ENCODE measurements at regions not wholly inside any gene's neighbourhood (a gene's known extent, or its start where the extent isn't known, plus 50 kb on each side); places are given as distances from the start of the nearest gene placed in this dataset.

- Histone ChIP-seq H3K36me3 (replicated peaks) (peaks cover 17% of the 10 kb centered on the region), H3K4me3 (no peak overlapping the region), H3K4me1 (peaks cover 31% of the 10 kb centered on the region), H3K9me3 (no peaks in the 10 kb centered on the region), H3K27me3 (ENCODE audit: low read depth) (no peaks in the 10 kb centered on the region)
- DNase-seq (ENCODE audit: low spot score in 2 of 2): no peak
- in situ Hi-C loops (cut with MboI; ENCODE audit: low sequenced_read_pairs): no loop called here
Measured at GRCh38 chr3:72380711-72381493, 467.3 kb downstream of the SHQ1 start.

GRCh38 chr3:72380193-72380592 lies 468.1 kb downstream of the SHQ1 start:
- no peak overlapping the region for H3K4me3 ChIP-seq
- H3K36me3 ChIP-seq (replicated peaks): peaks cover 17% of the 10 kb centered on the region
- H3K27me3 ChIP-seq (ENCODE audit: low read depth): no peaks in the 10 kb centered on the region
- in situ Hi-C loops (cut with MboI; ENCODE audit: low sequenced_read_pairs): no loop called here
- H3K9me3 ChIP-seq: no peaks in the 10 kb centered on the region
- H3K4me1 ChIP-seq: peaks cover 30% of the 10 kb centered on the region
- peak in 1 of 2 experiments; percentile 53 for DNase-seq (ENCODE audit: low spot score in 2 of 2)

- Histone ChIP-seq H3K36me3 (replicated peaks) (peaks cover 17% of the 10 kb centered on the region), H3K27me3 (ENCODE audit: low read depth) (no peaks in the 10 kb centered on the region), H3K9me3 (no peaks in the 10 kb centered on the region), H3K4me1 (peaks cover 24% of the 10 kb centered on the region), H3K4me3 (no peak overlapping the region)
- in situ Hi-C loops (cut with MboI; ENCODE audit: low sequenced_read_pairs): no loop called here
- peak; percentile 53 to 90 for DNase-seq (ENCODE audit: low spot score in 2 of 2)
Measured at GRCh38 chr3:72379500-72380187, 468.6 kb downstream of the SHQ1 start.

GRCh38 chr3:72378287-72378686 lies 470.0 kb downstream of the SHQ1 start:
- no peaks in the 10 kb centered on the region for H3K27me3 ChIP-seq (ENCODE audit: low read depth)
- H3K4me3 ChIP-seq: no peak overlapping the region
- no peaks in the 10 kb centered on the region for H3K9me3 ChIP-seq
- in situ Hi-C loops (cut with MboI; ENCODE audit: low sequenced_read_pairs): no loop called here
- DNase-seq (ENCODE audit: low spot score in 2 of 2): no peak
- H3K36me3 ChIP-seq (replicated peaks): peaks cover 17% of the 10 kb centered on the region
- H3K4me1 ChIP-seq: peaks cover 20% of the 10 kb centered on the region

GRCh38 chr3:72376956-72377710 lies 471.1 kb downstream of the SHQ1 start:
- in situ Hi-C loops (cut with MboI; ENCODE audit: low sequenced_read_pairs): no loop called here
- H3K27me3 ChIP-seq (ENCODE audit: low read depth): no peaks in the 10 kb centered on the region
- H3K4me1 ChIP-seq: peaks cover 20% of the 10 kb centered on the region
- DNase-seq (ENCODE audit: low spot score in 2 of 2): no peak
- no peak overlapping the region for H3K4me3 ChIP-seq
- peaks cover 17% of the 10 kb centered on the region for H3K36me3 ChIP-seq (replicated peaks)
- no peaks in the 10 kb centered on the region for H3K9me3 ChIP-seq

- DNase-seq (ENCODE audit: low spot score in 2 of 2): no peak
- in situ Hi-C loops (cut with MboI; ENCODE audit: low sequenced_read_pairs): no loop called here
- H3K4me3 ChIP-seq: no peak overlapping the region
- H3K36me3 ChIP-seq (replicated peaks): peaks cover 17% of the 10 kb centered on the region
- peaks cover 11% of the 10 kb centered on the region for H3K4me1 ChIP-seq
- H3K27me3 ChIP-seq (ENCODE audit: low read depth): no peaks in the 10 kb centered on the region
- no peaks in the 10 kb centered on the region for H3K9me3 ChIP-seq
Measured at GRCh38 chr3:72375237-72376076, 472.8 kb downstream of the SHQ1 start.

GRCh38 chr3:72373139-72373538 lies 475.1 kb downstream of the SHQ1 start:
- Histone ChIP-seq H3K4me3 (no peak overlapping the region), H3K27me3 (ENCODE audit: low read depth) (no peaks in the 10 kb centered on the region), H3K36me3 (replicated peaks) (peaks cover 8% of the 10 kb centered on the region), H3K4me1 (no peaks in the 10 kb centered on the region), H3K9me3 (no peaks in the 10 kb centered on the region)
- in situ Hi-C loops (cut with MboI; ENCODE audit: low sequenced_read_pairs): no loop called here
- no peak for DNase-seq (ENCODE audit: low spot score in 2 of 2)

- in situ Hi-C loops (cut with MboI; ENCODE audit: low sequenced_read_pairs): no loop called here
- Histone ChIP-seq H3K27me3 (ENCODE audit: low read depth) (no peaks in the 10 kb centered on the region), H3K4me3 (no peak overlapping the region), H3K36me3 (replicated peaks) (peaks cover 1% of the 10 kb centered on the region), H3K9me3 (no peaks in the 10 kb centered on the region), H3K4me1 (no peaks in the 10 kb centered on the region)
- DNase-seq (ENCODE audit: low spot score in 2 of 2): no peak
Measured at GRCh38 chr3:72372161-72372560, 476.1 kb downstream of the SHQ1 start.

- in situ Hi-C loops (cut with MboI; ENCODE audit: low sequenced_read_pairs): no loop called here
- Histone ChIP-seq H3K9me3 (no peaks in the 10 kb centered on the region), H3K4me1 (no peaks in the 10 kb centered on the region), H3K36me3 (replicated peaks) (no peaks in the 10 kb centered on the region; the same call in 1 of the 2 replicates), H3K27me3 (ENCODE audit: low read depth) (no peaks in the 10 kb centered on the region), H3K4me3 (no peak overlapping the region)
- DNase-seq (ENCODE audit: low spot score in 2 of 2): no peak
Measured at GRCh38 chr3:72371431-72371830, 476.8 kb downstream of the SHQ1 start.

GRCh38 chr3:72370947-72371346 lies 477.3 kb downstream of the SHQ1 start:
- in situ Hi-C loops (cut with MboI; ENCODE audit: low sequenced_read_pairs): no loop called here
- Histone ChIP-seq H3K27me3 (ENCODE audit: low read depth) (no peaks in the 10 kb centered on the region), H3K9me3 (no peaks in the 10 kb centered on the region), H3K36me3 (replicated peaks) (no peaks in the 10 kb centered on the region; the same call in 1 of the 2 replicates), H3K4me1 (no peaks in the 10 kb centered on the region), H3K4me3 (no peak overlapping the region)
- no peak for DNase-seq (ENCODE audit: low spot score in 2 of 2)

- DNase-seq (ENCODE audit: low spot score in 2 of 2): no peak
- no peaks in the 10 kb centered on the region for H3K27me3 ChIP-seq (ENCODE audit: low read depth)
- in situ Hi-C loops (cut with MboI; ENCODE audit: low sequenced_read_pairs): no loop called here
- no peaks in the 10 kb centered on the region for H3K9me3 ChIP-seq
- no peaks in the 10 kb centered on the region; the same call in 1 of the 2 replicates for H3K36me3 ChIP-seq (replicated peaks)
- H3K4me3 ChIP-seq: no peak overlapping the region
- H3K4me1 ChIP-seq: no peaks in the 10 kb centered on the region
Measured at GRCh38 chr3:72369681-72370080, 478.6 kb downstream of the SHQ1 start.

- Histone ChIP-seq H3K4me1 (no peaks in the 10 kb centered on the region), H3K27me3 (ENCODE audit: low read depth) (no peaks in the 10 kb centered on the region), H3K4me3 (no peak overlapping the region), H3K9me3 (no peaks in the 10 kb centered on the region), H3K36me3 (replicated peaks) (no peaks in the 10 kb centered on the region)
- no peak for DNase-seq (ENCODE audit: low spot score in 2 of 2)
- in situ Hi-C loops (cut with MboI; ENCODE audit: low sequenced_read_pairs): no loop called here
Measured at GRCh38 chr3:72368331-72368975, 479.8 kb downstream of the SHQ1 start.

- Histone ChIP-seq H3K4me3 (no peak overlapping the region), H3K4me1 (no peaks in the 10 kb centered on the region), H3K36me3 (replicated peaks) (no peaks in the 10 kb centered on the region), H3K9me3 (no peaks in the 10 kb centered on the region), H3K27me3 (ENCODE audit: low read depth) (no peaks in the 10 kb centered on the region)
- in situ Hi-C loops (cut with MboI; ENCODE audit: low sequenced_read_pairs): no loop called here
- no peak for DNase-seq (ENCODE audit: low spot score in 2 of 2)
Measured at GRCh38 chr3:72361990-72362389, 486.3 kb downstream of the SHQ1 start.
